ENCODE measurements at regions not wholly inside any gene's neighbourhood (a gene's known extent, or its start where the extent isn't known, plus 50 kb on each side); places are given as distances from the start of the nearest gene placed in this dataset.

GRCh38 chr2:35035883-35036282 is 1319.7 kb upstream of the CRIM1 start:
- no peak overlapping the region for H3K27ac ChIP-seq (ENCODE audit: control insufficient read depth, insufficient read depth)
- no peaks in the 10 kb centered on the region for H4K20me1 ChIP-seq (ENCODE audit: control insufficient read depth, insufficient read depth)
- intact Hi-C loops (cut with micrococcal nuclease; ENCODE audit: unreplicated experiment) (no loop called here), in situ Hi-C loops (cut with MboI) (no loop called here)
- ChIA-PET SMC1A (ENCODE audit: uncharacterized antibody, unreplicated experiment) (no interaction called here), CTCF (interaction anchor here (0.9 to 1.0 kb wide), 2 partner anchors 77 to 169 kb away, joined by 3 read pairs; no protein-coding TSS in a partner anchor), POLR2A (no interaction called here), RAD21 (ENCODE audit: unreplicated experiment) (no interaction called here)
- H3K4me1 ChIP-seq (ENCODE audit: control insufficient read depth, insufficient read depth, low read length): no peaks in the 10 kb centered on the region
- no peak overlapping the region for H2AFZ ChIP-seq (ENCODE audit: control insufficient read depth, low read depth, low read length)
- no peak for FAIRE-seq
- H3K4me2 ChIP-seq (ENCODE audit: control insufficient read depth, insufficient read depth): no peak overlapping the region
- H3K9ac ChIP-seq (ENCODE audit: control insufficient read depth, insufficient read depth, low read length): no peak overlapping the region
- no peaks in the 10 kb centered on the region for H3K27me3 ChIP-seq (replicated peaks in 1 of 2; ENCODE audit: control insufficient read depth in 2 of 2, insufficient read depth in 2 of 2, low read length in 1 of 2)
- DNase-seq (ENCODE audit: low read depth, low spot score): no peak
- H3K9me3 ChIP-seq (replicated peaks; ENCODE audit: control insufficient read depth, insufficient read depth, low read length): no peaks in the 10 kb centered on the region
- H3K36me3 ChIP-seq (ENCODE audit: control insufficient read depth in 2 of 2, insufficient read depth in 2 of 2, low read length in 1 of 2): no peaks in the 10 kb centered on the region
- TF ChIP-seq CREB1 (IDR thresholded peaks at IDR 0.05; ENCODE audit: low read depth): no peak
- TF ChIP-seq CBX3 (IDR thresholded peaks at IDR 0.05; ENCODE audit: borderline replicate concordance, low read depth): no peak
- TF ChIP-seq EP300 (IDR thresholded peaks at IDR 0.05; ENCODE audit: borderline replicate concordance in 1 of 2, control insufficient read depth in 1 of 2, low read depth in 2 of 2, low read length in 2 of 2): no peak
- TF ChIP-seq SUZ12 (IDR thresholded peaks at IDR 0.05; ENCODE audit: unreplicated experiment): no peak
- TF ChIP-seq ZNF592 (IDR thresholded peaks at IDR 0.05): no peak
- TF ChIP-seq, protein P1, sequence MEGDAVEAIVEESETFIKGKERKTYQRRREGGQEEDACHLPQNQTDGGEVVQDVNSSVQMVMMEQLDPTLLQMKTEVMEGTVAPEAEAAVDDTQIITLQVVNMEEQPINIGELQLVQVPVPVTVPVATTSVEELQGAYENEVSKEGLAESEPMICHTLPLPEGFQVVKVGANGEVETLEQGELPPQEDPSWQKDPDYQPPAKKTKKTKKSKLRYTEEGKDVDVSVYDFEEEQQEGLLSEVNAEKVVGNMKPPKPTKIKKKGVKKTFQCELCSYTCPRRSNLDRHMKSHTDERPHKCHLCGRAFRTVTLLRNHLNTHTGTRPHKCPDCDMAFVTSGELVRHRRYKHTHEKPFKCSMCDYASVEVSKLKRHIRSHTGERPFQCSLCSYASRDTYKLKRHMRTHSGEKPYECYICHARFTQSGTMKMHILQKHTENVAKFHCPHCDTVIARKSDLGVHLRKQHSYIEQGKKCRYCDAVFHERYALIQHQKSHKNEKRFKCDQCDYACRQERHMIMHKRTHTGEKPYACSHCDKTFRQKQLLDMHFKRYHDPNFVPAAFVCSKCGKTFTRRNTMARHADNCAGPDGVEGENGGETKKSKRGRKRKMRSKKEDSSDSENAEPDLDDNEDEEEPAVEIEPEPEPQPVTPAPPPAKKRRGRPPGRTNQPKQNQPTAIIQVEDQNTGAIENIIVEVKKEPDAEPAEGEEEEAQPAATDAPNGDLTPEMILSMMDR (IDR thresholded peaks at IDR 0.05 in 2 of 3, conservative IDR thresholded peaks at IDR 0.05 in 1 of 3; ENCODE audit: control insufficient read depth in 2 of 3, extremely low read depth in 1 of 3, insufficient read depth in 1 of 3, low read depth in 3 of 3, low read length in 3 of 3): peak in 1 of 3 experiments; percentile 13; a peak in 1 of 6 replicates
- no peak for TF ChIP-seq HDAC6 (IDR thresholded peaks at IDR 0.05; ENCODE audit: unreplicated experiment)
- BruUV-seq (replicated peaks): no TSS peak
- ATAC-seq: peak; percentile 49; the same call in 2 of the 3 replicates
- no peak overlapping the region for H3K4me3 ChIP-seq
- 16% methylated on average over 2 of the region's 3 CpGs for WGBS (ENCODE audit: insufficient coverage, insufficient replicate concordance, low lambda C conversion rate, missing lambda C conversion rate)
- H3K79me2 ChIP-seq (ENCODE audit: control insufficient read depth, insufficient read depth, low read length): no peaks in the 10 kb centered on the region

All from GM12878 (cell line).